ENCODE measurements at regions not wholly inside any gene's neighbourhood (a gene's known extent, or its start where the extent isn't known, plus 50 kb on each side); places are given as distances from the start of the nearest gene placed in this dataset.
A peak's percentile ranks its signal among the peaks of the same experiment; 100 is the strongest.

DNA sequence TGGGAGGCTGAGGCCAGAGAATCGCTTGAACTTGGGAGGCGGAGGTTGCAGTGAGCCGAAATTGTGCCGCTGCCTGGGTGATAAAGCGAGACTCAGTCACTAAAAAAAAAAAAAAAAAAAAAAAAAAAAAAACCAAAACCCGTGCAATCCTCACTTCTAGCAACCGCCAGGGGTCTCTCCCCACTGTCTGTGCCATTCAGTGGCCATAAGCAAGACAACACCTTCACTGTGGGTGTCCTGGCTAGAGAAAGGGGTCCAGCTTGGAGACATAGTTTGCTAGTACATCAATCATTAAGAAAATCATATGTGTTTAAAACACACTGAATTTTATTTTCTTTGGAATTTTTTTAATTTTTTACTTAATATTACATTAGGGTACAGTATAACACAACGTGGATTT is 68.2 kb downstream of the RASL11A start:
- TF ChIP-seq, protein P1, sequence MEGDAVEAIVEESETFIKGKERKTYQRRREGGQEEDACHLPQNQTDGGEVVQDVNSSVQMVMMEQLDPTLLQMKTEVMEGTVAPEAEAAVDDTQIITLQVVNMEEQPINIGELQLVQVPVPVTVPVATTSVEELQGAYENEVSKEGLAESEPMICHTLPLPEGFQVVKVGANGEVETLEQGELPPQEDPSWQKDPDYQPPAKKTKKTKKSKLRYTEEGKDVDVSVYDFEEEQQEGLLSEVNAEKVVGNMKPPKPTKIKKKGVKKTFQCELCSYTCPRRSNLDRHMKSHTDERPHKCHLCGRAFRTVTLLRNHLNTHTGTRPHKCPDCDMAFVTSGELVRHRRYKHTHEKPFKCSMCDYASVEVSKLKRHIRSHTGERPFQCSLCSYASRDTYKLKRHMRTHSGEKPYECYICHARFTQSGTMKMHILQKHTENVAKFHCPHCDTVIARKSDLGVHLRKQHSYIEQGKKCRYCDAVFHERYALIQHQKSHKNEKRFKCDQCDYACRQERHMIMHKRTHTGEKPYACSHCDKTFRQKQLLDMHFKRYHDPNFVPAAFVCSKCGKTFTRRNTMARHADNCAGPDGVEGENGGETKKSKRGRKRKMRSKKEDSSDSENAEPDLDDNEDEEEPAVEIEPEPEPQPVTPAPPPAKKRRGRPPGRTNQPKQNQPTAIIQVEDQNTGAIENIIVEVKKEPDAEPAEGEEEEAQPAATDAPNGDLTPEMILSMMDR (IDR thresholded peaks at IDR 0.05; ENCODE audit: unreplicated experiment), result peak; percentile 27
- no peaks in the 10 kb centered on the region for H3K9me3 Mint-ChIP-seq (ENCODE audit: low read depth)
- no peak overlapping the region for H3K4me3 Mint-ChIP-seq (ENCODE audit: low read depth)
- H3K4me1 Mint-ChIP-seq (ENCODE audit: low read depth), result peaks cover 9% of the 10 kb centered on the region
- DNase-seq (ENCODE audit: low spot score, unreplicated experiment), result no peak
- no peak overlapping the region for H3K27ac Mint-ChIP-seq
- peaks cover 10% of the 10 kb centered on the region for H3K27me3 Mint-ChIP-seq
- H3K36me3 Mint-ChIP-seq (ENCODE audit: insufficient read depth), result no peaks in the 10 kb centered on the region

DNA sequence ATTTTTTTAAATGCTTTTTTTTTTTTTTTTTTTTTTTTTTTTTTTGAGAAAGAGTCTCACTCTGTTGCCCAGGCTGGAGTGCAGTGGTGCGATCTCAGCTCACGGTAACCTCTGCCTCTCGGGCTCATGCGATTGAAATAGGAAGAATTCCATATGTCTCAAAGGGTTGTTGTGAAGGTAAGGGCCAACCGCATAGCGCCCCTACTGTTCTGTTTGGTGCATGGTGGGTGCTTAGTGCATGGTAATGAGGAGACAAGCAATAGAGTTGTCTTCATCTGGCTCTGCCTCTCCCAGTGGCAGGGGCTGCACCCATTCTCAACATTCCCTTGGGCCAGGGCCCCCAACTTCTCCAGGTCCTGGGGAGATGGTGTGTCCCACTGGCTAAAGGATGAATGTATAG is 68.7 kb downstream of the RASL11A start:
- Mint-ChIP-seq H3K4me3 (ENCODE audit: low read depth) (no peak overlapping the region), H3K36me3 (ENCODE audit: insufficient read depth) (no peaks in the 10 kb centered on the region), H3K27ac (no peak overlapping the region), H3K9me3 (ENCODE audit: low read depth) (no peaks in the 10 kb centered on the region), H3K4me1 (ENCODE audit: low read depth) (peaks cover 9% of the 10 kb centered on the region), H3K27me3 (peaks cover 10% of the 10 kb centered on the region)
- no peak for DNase-seq (ENCODE audit: low spot score, unreplicated experiment)
- TF ChIP-seq, protein P1 (IDR thresholded peaks at IDR 0.05; ENCODE audit: unreplicated experiment), result peak; percentile 56

DNA sequence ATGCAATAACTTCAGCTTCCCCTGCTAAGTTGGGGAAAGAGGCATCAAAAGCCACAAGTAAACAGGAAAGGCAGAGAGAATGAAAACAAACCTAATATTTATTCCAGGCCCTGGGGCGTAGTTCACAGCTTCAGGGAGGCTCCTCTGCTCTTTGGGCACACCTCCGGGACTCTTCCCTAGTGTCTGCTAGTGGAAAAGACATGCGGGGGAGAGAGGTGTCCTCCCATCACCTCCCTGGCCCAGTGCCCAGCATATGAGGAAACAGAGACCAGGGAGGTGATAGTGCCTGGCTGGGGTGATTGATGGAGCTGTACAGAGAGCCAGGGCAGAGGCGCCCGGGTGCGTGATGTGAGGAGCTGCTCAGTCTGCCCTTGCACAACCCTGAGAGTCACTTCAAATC is 71.0 kb downstream of the RASL11A start:
- peaks cover 9% of the 10 kb centered on the region for H3K4me1 Mint-ChIP-seq (ENCODE audit: low read depth)
- H3K36me3 Mint-ChIP-seq (ENCODE audit: insufficient read depth), result no peaks in the 10 kb centered on the region
- peaks cover 20% of the 10 kb centered on the region for H3K27me3 Mint-ChIP-seq
- DNase-seq (ENCODE audit: low spot score, unreplicated experiment), result no peak
- no peak overlapping the region for H3K27ac Mint-ChIP-seq
- no peak overlapping the region for H3K4me3 Mint-ChIP-seq (ENCODE audit: low read depth)
- TF ChIP-seq, protein P1 (IDR thresholded peaks at IDR 0.05; ENCODE audit: unreplicated experiment), result no peak
- H3K9me3 Mint-ChIP-seq (ENCODE audit: low read depth), result no peaks in the 10 kb centered on the region

DNA sequence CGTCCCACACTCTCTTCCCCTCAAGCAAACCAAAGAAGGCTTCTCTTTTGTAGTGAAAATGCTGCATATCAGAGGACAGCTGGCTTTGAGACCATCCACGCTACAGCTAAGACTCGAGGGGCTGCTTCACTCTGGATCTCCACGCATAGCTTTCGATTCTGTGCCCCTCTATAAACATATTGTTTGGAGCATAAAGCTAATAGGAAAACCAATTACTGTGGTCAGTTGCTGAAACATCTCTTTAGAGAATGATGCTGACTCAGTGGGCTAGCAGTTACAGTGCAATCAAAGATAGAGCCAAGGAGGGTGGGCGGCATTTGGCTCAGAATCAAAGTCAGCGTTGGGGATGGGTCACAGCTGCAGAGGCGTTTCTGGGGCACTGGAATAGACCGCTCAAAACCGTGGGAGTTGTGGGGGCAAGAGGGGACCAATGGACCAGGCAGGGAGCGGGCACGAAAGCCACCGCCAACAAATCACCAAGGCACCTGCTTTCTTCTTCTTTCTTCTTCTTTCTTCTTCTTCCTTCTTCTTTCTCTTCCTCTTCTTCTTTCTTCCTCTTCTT is 76.7 kb downstream of the RASL11A start:
- TF ChIP-seq, protein P1 (IDR thresholded peaks at IDR 0.05; ENCODE audit: unreplicated experiment), result no peak
- no peaks in the 10 kb centered on the region for H3K36me3 Mint-ChIP-seq (ENCODE audit: insufficient read depth)
- no peak overlapping the region for H3K4me3 Mint-ChIP-seq (ENCODE audit: low read depth)
- H3K27ac Mint-ChIP-seq, result no peak overlapping the region
- no peaks in the 10 kb centered on the region for H3K9me3 Mint-ChIP-seq (ENCODE audit: low read depth)
- peaks cover 4% of the 10 kb centered on the region for H3K4me1 Mint-ChIP-seq (ENCODE audit: low read depth)
- peaks cover 35% of the 10 kb centered on the region for H3K27me3 Mint-ChIP-seq
- no peak for DNase-seq (ENCODE audit: low spot score, unreplicated experiment)

DNA sequence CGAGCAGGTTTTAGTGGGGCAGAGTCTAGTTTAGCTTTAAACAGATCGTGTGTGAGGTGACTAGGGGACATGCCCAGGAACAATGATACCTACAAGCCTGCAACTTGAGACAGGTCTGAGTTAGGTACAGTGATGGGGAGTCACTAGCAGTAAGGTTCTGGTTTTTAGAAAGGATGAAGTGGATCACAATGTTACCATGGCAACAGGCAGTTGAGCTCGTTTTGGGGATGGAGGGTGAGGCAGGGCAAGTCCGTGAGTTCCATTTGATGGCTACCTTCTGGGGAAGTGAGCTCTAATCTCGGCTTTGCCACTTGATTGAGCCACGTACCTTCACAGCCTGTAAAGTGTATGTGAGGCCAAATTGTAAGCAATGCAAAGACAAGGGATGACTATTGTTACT is 76.0 kb upstream of the GTF3A start:
- peaks cover 11% of the 10 kb centered on the region for H3K4me1 Mint-ChIP-seq (ENCODE audit: low read depth)
- no peaks in the 10 kb centered on the region for H3K9me3 Mint-ChIP-seq (ENCODE audit: low read depth)
- peaks cover 33% of the 10 kb centered on the region for H3K27me3 Mint-ChIP-seq
- H3K36me3 Mint-ChIP-seq (ENCODE audit: insufficient read depth), result no peaks in the 10 kb centered on the region
- no peak overlapping the region for H3K27ac Mint-ChIP-seq
- no peak overlapping the region for H3K4me3 Mint-ChIP-seq (ENCODE audit: low read depth)
- DNase-seq (ENCODE audit: low spot score, unreplicated experiment), result no peak
- TF ChIP-seq, protein P1 (IDR thresholded peaks at IDR 0.05; ENCODE audit: unreplicated experiment), result no peak

Measured in progenitor cell of endocrine pancreas (in vitro differentiated cells).